KMS-11 (cell line): ENCODE measurements at regions not wholly inside any gene's neighbourhood (a gene's known extent, or its start where the extent isn't known, plus 50 kb on each side); places are given as distances from the start of the nearest gene placed in this dataset.

Experiments
- H2AFZ ChIP-seq: fragments of 200-600 bp; sonication (generic); 2 replicates; pipeline ENCODE4 v1.6.1; 2016; ENCODE audit warnings: antibody characterized with exemption, mixed run types, low read depth
- H3K27ac ChIP-seq: fragments of 200-600 bp; sonication (generic); 2 replicates; pipeline ENCODE4 v1.6.1; 2016; ENCODE audit warnings: mild to moderate bottlenecking, mixed run types
- H3K27me3 ChIP-seq: fragments of 200-600 bp; sonication (generic); 2 replicates; pipeline ENCODE4 v1.6.1; 2017; ENCODE audit warnings: mild to moderate bottlenecking, low read depth, mixed run types, moderate library complexity; ENCODE audit not compliant: insufficient read depth
- H3K36me3 ChIP-seq: fragments of 200-600 bp; sonication (generic); 2 replicates; pipeline ENCODE4 v1.6.1; 2017; ENCODE audit warnings: mild to moderate bottlenecking, mixed run types; ENCODE audit not compliant: insufficient read depth
- H3K4me1 ChIP-seq: fragments of 200-600 bp; sonication (generic); 2 replicates; pipeline ENCODE4 v1.6.1; 2016; ENCODE audit warnings: mild to moderate bottlenecking, low read depth, mixed run types; ENCODE audit not compliant: poor library complexity, severe bottlenecking
- H3K4me2 ChIP-seq: fragments of 200-600 bp; sonication (generic); 2 replicates; pipeline ENCODE4 v1.7.0; 2016; ENCODE audit warnings: mild to moderate bottlenecking, mixed run types
- H3K4me3 ChIP-seq: fragments of 200-600 bp; sonication (generic); IDR thresholded peaks from 2 replicates; pipeline ENCODE4 v1.6.1; 2017; ENCODE audit warnings: low read depth, low read length, mixed read lengths; ENCODE audit not compliant: insufficient read depth
- H3K79me2 ChIP-seq: fragments of 200-600 bp; sonication (generic); 2 replicates; pipeline ENCODE4 v1.6.1; 2016; ENCODE audit warnings: low read depth, mixed run types; ENCODE audit not compliant: insufficient read depth
- H3K9ac ChIP-seq: fragments of 200-600 bp; sonication (generic); 2 replicates; pipeline ENCODE4 v1.6.1; 2016; ENCODE audit warnings: mild to moderate bottlenecking, mixed run types
- H4K20me1 ChIP-seq: fragments of 200-600 bp; sonication (generic); 2 replicates; pipeline ENCODE4 v1.6.1; 2016; ENCODE audit warnings: mild to moderate bottlenecking, mixed run types; ENCODE audit not compliant: insufficient read depth
- TF ChIP-seq, protein P1 (sequence below): fragments of 200-600 bp; sonication (generic); conservative IDR thresholded peaks from 2 replicates; pipeline ENCODE4 v1.6.1; 2017; ENCODE audit warnings: low read depth, mild to moderate bottlenecking, antibody characterized with exemption, low read length, moderate library complexity, mixed read lengths

DNA sequence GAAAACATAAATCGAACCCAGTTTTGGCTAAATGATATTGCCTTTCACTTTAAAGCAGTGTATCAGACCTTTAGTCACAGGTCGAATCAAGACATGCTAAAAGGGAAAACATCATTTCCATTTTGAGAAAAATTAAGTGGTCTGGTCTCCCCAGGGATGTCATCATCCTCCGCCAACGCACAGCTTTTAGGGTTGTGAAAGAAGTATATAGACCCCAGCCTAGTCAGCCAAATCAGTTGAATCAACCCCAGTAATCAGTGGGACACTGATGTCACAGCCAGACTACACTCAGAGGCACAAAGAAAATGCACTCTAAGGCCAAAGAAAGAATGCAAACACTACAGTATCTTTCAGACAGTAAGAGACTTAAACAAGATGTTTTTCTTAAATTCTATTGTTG, 187.4 kb downstream of the ZIC4 start:
- Histone ChIP-seq H2AFZ (no peak overlapping the region), H3K27me3 (no peaks in the 10 kb centered on the region), H3K4me1 (no peaks in the 10 kb centered on the region), H3K36me3 (no peaks in the 10 kb centered on the region), H3K4me3 (no peak overlapping the region), H3K79me2 (no peaks in the 10 kb centered on the region), H4K20me1 (no peaks in the 10 kb centered on the region), H3K4me2 (no peak overlapping the region), H3K9ac (no peak overlapping the region), H3K27ac (no peak overlapping the region)
- TF ChIP-seq, protein P1, sequence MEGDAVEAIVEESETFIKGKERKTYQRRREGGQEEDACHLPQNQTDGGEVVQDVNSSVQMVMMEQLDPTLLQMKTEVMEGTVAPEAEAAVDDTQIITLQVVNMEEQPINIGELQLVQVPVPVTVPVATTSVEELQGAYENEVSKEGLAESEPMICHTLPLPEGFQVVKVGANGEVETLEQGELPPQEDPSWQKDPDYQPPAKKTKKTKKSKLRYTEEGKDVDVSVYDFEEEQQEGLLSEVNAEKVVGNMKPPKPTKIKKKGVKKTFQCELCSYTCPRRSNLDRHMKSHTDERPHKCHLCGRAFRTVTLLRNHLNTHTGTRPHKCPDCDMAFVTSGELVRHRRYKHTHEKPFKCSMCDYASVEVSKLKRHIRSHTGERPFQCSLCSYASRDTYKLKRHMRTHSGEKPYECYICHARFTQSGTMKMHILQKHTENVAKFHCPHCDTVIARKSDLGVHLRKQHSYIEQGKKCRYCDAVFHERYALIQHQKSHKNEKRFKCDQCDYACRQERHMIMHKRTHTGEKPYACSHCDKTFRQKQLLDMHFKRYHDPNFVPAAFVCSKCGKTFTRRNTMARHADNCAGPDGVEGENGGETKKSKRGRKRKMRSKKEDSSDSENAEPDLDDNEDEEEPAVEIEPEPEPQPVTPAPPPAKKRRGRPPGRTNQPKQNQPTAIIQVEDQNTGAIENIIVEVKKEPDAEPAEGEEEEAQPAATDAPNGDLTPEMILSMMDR: no peak

DNA sequence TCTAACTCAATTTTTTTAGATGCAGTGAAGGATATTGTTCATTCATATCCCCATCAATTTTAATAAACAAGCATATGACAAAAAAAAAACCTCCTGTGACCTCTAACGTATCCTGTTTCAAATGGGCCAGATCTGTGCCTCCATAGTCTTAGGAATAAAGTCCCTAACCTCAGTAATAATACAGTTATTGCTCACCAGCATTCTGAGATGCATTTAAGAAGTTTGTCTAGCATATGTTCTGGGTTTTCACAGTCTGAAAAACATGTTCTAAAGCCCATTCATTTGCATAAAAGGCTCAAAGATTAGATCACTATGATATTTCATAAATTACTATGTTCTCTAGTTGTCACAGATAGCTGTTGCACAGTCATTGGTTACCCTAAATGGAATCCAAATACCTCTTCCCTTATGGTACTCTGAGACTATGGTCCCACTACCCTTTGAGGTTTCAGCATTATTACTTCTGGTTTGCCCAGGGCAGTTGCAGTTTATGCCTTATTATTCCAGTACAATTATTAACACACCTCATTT, 190.1 kb downstream of the ZIC4 start:
- TF ChIP-seq, protein P1: no peak
- H3K4me2 ChIP-seq: no peak overlapping the region
- no peak overlapping the region for H3K27ac ChIP-seq
- no peaks in the 10 kb centered on the region for H3K36me3 ChIP-seq
- H2AFZ ChIP-seq: no peak overlapping the region
- H3K9ac ChIP-seq: no peak overlapping the region
- H3K27me3 ChIP-seq: no peaks in the 10 kb centered on the region
- no peaks in the 10 kb centered on the region for H3K79me2 ChIP-seq
- no peaks in the 10 kb centered on the region for H4K20me1 ChIP-seq
- H3K4me1 ChIP-seq: no peaks in the 10 kb centered on the region
- H3K4me3 ChIP-seq: no peak overlapping the region

DNA sequence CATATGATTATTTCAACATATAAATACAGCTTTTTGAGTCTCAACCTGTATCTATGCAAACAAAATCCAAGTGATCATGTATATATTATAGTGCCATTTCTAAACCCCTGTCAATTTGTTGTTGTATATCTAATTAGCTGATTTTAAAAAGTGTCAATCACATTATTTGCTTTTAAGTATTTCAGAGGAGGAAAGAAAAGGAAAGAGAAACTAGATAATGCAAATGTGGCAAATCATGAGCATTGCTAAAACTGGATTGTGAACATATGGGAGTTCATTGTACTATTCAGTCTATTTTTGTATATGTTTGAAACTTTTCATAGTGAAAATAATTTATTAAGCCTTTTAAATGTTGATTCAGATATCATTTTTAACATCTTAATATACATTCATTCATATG, 190.7 kb downstream of the ZIC4 start:
- TF ChIP-seq, protein P1: no peak
- H3K4me2 ChIP-seq: no peak overlapping the region
- no peaks in the 10 kb centered on the region for H3K79me2 ChIP-seq

DNA sequence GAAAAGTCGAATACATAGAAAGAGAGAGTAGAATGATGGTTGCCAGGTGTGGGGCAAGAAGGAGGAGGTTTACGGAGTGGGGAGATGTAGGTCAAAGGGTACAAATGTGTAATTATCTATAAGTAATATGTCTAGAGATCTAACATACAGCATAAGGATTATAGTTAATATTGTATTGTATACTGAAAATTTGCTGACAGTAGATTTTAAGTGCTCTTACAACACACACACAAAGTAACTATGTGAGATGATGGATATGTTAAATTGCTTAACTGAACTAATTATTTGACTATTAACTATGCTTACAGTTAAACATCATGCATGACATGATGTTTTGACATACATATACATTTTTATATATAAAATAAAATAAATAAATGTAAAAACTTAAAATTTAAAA, 192.7 kb downstream of the ZIC4 start:
- H3K79me2 ChIP-seq: no peaks in the 10 kb centered on the region
- TF ChIP-seq, protein P1: no peak
- no peaks in the 10 kb centered on the region for H3K36me3 ChIP-seq
- no peak overlapping the region for H3K4me3 ChIP-seq
- no peak overlapping the region for H3K9ac ChIP-seq
- no peaks in the 10 kb centered on the region for H4K20me1 ChIP-seq
- H3K4me1 ChIP-seq: no peaks in the 10 kb centered on the region
- no peak overlapping the region for H3K4me2 ChIP-seq
- no peak overlapping the region for H2AFZ ChIP-seq
- H3K27ac ChIP-seq: no peak overlapping the region
- H3K27me3 ChIP-seq: no peaks in the 10 kb centered on the region

More for the DNA sequence above, 190.7 kb downstream of the ZIC4 start:
- H4K20me1 ChIP-seq: no peaks in the 10 kb centered on the region
- no peak overlapping the region for H3K9ac ChIP-seq
- H3K27me3 ChIP-seq: no peaks in the 10 kb centered on the region
- no peaks in the 10 kb centered on the region for H3K4me1 ChIP-seq
- no peak overlapping the region for H2AFZ ChIP-seq
- H3K4me3 ChIP-seq: no peak overlapping the region
- no peak overlapping the region for H3K27ac ChIP-seq
- no peaks in the 10 kb centered on the region for H3K36me3 ChIP-seq

DNA sequence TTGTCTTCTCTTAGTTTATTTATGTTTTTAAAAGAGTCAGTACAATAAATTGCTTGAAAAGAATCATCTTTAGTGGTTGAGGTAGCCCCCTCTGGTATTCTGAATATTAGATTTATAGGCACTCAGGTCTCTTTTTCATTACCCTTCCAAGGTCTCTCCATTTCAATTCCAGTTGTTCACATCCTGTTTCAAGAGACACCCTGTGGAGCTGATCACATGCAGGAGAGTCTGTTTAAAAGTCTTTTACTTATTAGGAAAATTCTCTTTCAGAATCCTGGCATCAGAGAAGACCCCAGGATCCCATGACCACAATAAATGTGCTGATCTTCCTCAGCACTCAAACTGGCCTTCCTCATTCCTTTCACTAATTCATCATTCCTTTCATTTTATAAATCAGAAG, 195.7 kb downstream of the ZIC4 start:
- no peaks in the 10 kb centered on the region for H3K36me3 ChIP-seq
- H3K27ac ChIP-seq: no peak overlapping the region
- H3K27me3 ChIP-seq: no peaks in the 10 kb centered on the region
- H3K4me2 ChIP-seq: no peak overlapping the region
- H3K9ac ChIP-seq: no peak overlapping the region
- no peaks in the 10 kb centered on the region for H3K4me1 ChIP-seq
- no peak overlapping the region for H2AFZ ChIP-seq
- no peak overlapping the region for H3K4me3 ChIP-seq
- no peaks in the 10 kb centered on the region for H3K79me2 ChIP-seq
- H4K20me1 ChIP-seq: no peaks in the 10 kb centered on the region
- TF ChIP-seq, protein P1: no peak
